ENCODE measurements at regions not wholly inside any gene's neighbourhood (a gene's known extent, or its start where the extent isn't known, plus 50 kb on each side); places are given as distances from the start of the nearest gene placed in this dataset.

DNA sequence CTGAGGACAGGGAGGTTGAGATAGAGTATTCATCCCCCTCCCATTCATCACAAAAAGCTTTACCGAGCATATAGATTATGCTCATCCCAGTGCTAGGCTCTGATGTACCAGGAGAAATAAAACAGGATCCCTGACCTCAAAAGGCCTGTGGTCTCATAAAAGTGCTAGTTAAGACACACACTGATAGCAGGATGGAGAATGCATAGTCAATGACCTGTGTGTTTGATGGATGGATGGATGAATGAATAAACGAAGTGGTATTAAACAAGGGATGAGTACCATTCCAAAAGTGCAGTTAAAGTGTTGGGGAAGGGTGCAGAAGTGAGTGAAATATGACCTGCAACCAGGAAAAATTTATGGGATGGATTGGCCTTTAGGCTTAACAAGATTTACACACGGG is 133.9 kb upstream of the NUDT7 start:
- no peaks in the 10 kb centered on the region for H3K4me1 Mint-ChIP-seq (ENCODE audit: low read depth, unreplicated experiment)
- CTCF ChIA-PET: no interaction called here
- peaks cover 45% of the 10 kb centered on the region for H3K27me3 Mint-ChIP-seq (ENCODE audit: unreplicated experiment)
- no peaks in the 10 kb centered on the region for H3K9me3 Mint-ChIP-seq (ENCODE audit: low read depth, unreplicated experiment)
- H3K36me3 Mint-ChIP-seq (ENCODE audit: insufficient read depth, unreplicated experiment): no peaks in the 10 kb centered on the region
- TF ChIP-seq, protein P1, sequence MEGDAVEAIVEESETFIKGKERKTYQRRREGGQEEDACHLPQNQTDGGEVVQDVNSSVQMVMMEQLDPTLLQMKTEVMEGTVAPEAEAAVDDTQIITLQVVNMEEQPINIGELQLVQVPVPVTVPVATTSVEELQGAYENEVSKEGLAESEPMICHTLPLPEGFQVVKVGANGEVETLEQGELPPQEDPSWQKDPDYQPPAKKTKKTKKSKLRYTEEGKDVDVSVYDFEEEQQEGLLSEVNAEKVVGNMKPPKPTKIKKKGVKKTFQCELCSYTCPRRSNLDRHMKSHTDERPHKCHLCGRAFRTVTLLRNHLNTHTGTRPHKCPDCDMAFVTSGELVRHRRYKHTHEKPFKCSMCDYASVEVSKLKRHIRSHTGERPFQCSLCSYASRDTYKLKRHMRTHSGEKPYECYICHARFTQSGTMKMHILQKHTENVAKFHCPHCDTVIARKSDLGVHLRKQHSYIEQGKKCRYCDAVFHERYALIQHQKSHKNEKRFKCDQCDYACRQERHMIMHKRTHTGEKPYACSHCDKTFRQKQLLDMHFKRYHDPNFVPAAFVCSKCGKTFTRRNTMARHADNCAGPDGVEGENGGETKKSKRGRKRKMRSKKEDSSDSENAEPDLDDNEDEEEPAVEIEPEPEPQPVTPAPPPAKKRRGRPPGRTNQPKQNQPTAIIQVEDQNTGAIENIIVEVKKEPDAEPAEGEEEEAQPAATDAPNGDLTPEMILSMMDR (IDR thresholded peaks at IDR 0.05; ENCODE audit: unreplicated experiment): no peak
- no TSS peak for BruUV-seq (replicated peaks)
- intact Hi-C loops (cut with micrococcal nuclease; ENCODE audit: unreplicated experiment): no loop called here
- H3K4me3 Mint-ChIP-seq (ENCODE audit: low read depth, unreplicated experiment): no peak overlapping the region
- H3K27ac Mint-ChIP-seq (ENCODE audit: unreplicated experiment): no peak overlapping the region
- no peak for DNase-seq

DNA sequence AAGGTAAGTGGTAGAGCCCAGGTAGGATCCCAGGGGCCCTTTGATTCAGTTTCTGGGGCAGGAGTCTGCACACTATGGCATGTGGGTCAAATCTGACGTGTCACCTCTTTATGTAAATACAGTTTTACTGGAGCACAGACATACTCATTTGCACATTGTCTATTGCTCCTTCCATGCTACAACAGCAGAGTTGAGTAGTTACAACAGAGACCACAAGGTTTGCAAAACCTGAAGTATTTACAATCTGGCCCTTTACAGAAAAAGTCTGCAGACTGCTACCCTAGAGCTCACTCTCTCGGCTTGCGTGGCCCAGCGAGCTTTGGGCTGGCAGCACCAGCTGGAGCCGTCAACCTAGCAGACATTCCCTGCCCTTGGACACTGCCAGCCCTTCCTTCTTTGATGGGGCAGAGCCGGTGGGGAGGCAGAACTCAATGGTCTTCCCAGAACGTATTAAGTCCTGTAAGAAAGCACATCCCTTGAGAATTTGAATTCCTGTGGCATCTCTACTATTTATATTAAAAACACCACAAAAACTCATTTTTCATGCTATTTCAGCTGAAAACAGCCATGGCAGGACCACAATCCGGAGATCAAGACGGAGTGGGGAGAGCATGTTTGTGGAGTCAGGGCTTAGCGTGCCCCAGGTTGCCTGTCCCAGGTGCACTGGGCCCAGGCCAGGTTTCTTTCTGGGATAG is 133.1 kb upstream of the NUDT7 start:
- H3K36me3 Mint-ChIP-seq (ENCODE audit: insufficient read depth, unreplicated experiment): no peaks in the 10 kb centered on the region
- no peak overlapping the region for H3K4me3 Mint-ChIP-seq (ENCODE audit: low read depth, unreplicated experiment)
- DNase-seq: no peak
- BruUV-seq (replicated peaks): no TSS peak
- no peak overlapping the region for H3K27ac Mint-ChIP-seq (ENCODE audit: unreplicated experiment)
- no peaks in the 10 kb centered on the region for H3K9me3 Mint-ChIP-seq (ENCODE audit: low read depth, unreplicated experiment)
- CTCF ChIA-PET: no interaction called here
- H3K27me3 Mint-ChIP-seq (ENCODE audit: unreplicated experiment): peaks cover 49% of the 10 kb centered on the region
- TF ChIP-seq, protein P1 (IDR thresholded peaks at IDR 0.05; ENCODE audit: unreplicated experiment): no peak
- no peaks in the 10 kb centered on the region for H3K4me1 Mint-ChIP-seq (ENCODE audit: low read depth, unreplicated experiment)
- intact Hi-C loops (cut with micrococcal nuclease; ENCODE audit: unreplicated experiment): no loop called here

DNA sequence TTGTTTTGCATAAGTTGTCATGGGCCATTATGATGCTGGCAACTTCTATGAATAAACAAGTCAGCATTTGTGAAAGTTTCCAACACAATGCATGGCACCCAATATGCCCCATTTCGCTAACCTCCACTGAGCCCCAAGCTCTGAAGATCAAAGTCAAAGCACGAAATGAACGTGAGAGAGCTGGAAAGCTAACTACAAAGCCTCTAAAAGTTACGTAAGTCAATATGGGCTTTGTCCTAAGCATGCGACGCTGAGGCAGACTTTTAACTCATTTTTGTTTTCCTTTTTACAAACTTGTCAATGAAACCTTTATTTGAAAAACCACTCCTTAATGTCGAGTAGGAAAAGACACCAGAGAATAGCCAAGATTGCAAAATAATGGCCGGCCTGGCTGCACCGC is 131.6 kb upstream of the NUDT7 start:
- no peak overlapping the region for H3K4me3 Mint-ChIP-seq (ENCODE audit: low read depth, unreplicated experiment)

DNA sequence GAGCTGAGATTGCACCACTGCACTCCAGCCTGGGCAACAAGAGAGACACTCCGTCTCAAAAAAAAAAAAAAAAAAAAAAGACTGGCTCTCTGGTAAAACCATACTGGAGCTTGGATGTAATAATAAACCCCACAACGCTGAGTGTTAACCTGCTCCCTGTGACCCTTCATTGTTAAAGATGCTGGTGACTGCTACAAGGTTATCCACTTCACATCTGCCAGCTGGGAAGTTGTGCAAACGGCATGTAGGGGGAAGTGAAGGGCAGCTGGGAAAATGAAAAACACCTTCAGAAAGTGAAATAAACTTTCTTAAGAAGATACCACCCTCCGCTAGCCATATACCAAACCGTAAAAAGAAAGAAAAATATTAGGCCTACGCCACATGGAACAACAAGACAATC is 131.0 kb upstream of the NUDT7 start:
- DNase-seq: no peak
- Mint-ChIP-seq H3K4me3 (ENCODE audit: low read depth, unreplicated experiment) (no peak overlapping the region), H3K4me1 (ENCODE audit: low read depth, unreplicated experiment) (no peaks in the 10 kb centered on the region), H3K27me3 (ENCODE audit: unreplicated experiment) (peaks cover 57% of the 10 kb centered on the region), H3K27ac (ENCODE audit: unreplicated experiment) (no peak overlapping the region), H3K9me3 (ENCODE audit: low read depth, unreplicated experiment) (no peaks in the 10 kb centered on the region), H3K36me3 (ENCODE audit: insufficient read depth, unreplicated experiment) (no peaks in the 10 kb centered on the region)
- intact Hi-C loops (cut with micrococcal nuclease; ENCODE audit: unreplicated experiment): no loop called here
- no TSS peak for BruUV-seq (replicated peaks)
- CTCF ChIA-PET: interaction anchor here (0.7 kb wide), 2 partner anchors 9 to 323 kb away, joined by 3 read pairs; no protein-coding TSS in a partner anchor
- TF ChIP-seq, protein P1 (IDR thresholded peaks at IDR 0.05; ENCODE audit: unreplicated experiment): no peak

More for the DNA sequence above, 131.6 kb upstream of the NUDT7 start:
- H3K9me3 Mint-ChIP-seq (ENCODE audit: low read depth, unreplicated experiment): no peaks in the 10 kb centered on the region
- no peaks in the 10 kb centered on the region for H3K36me3 Mint-ChIP-seq (ENCODE audit: insufficient read depth, unreplicated experiment)
- BruUV-seq (replicated peaks): no TSS peak
- intact Hi-C loops (cut with micrococcal nuclease; ENCODE audit: unreplicated experiment): no loop called here
- H3K4me1 Mint-ChIP-seq (ENCODE audit: low read depth, unreplicated experiment): no peaks in the 10 kb centered on the region
- TF ChIP-seq, protein P1 (IDR thresholded peaks at IDR 0.05; ENCODE audit: unreplicated experiment): no peak
- peaks cover 56% of the 10 kb centered on the region for H3K27me3 Mint-ChIP-seq (ENCODE audit: unreplicated experiment)
- CTCF ChIA-PET: interaction anchor here (0.6 to 0.7 kb wide), 2 partner anchors 8 to 283 kb away, joined by 3 to 4 read pairs; no protein-coding TSS in a partner anchor
- DNase-seq: no peak
- no peak overlapping the region for H3K27ac Mint-ChIP-seq (ENCODE audit: unreplicated experiment)
